NCI-H146 treated with DMSO at 0.1 percent for 48 hours (cell line): ENCODE measurements at regions not wholly inside any gene's neighbourhood (a gene's known extent, or its start where the extent isn't known, plus 50 kb on each side); places are given as distances from the start of the nearest gene placed in this dataset.

Experiments
- DNase-seq: peaks from one replicate; lab custom pipeline; 2025; ENCODE audit not compliant: unreplicated experiment; lab: John Stamatoyannopoulos, UW

GRCh38 chr6:154885214-154885613, 109.9 kb upstream of the TIAM2 start:
- no peak for DNase-seq

GRCh38 chr6:154886016-154886415, 109.1 kb upstream of the TIAM2 start:
- DNase-seq: no peak

- no peak for DNase-seq
These were observed 108.6 kb upstream of the TIAM2 start for GRCh38 chr6:154886471-154886870.

- no peak for DNase-seq
These were observed 108.1 kb upstream of the TIAM2 start for GRCh38 chr6:154887051-154887450.

- no peak for DNase-seq
These were observed 106.5 kb upstream of the TIAM2 start for GRCh38 chr6:154888421-154889295.

GRCh38 chr6:154890874-154891273, 104.2 kb upstream of the TIAM2 start:
- DNase-seq: no peak

GRCh38 chr6:154891901-154892300, 103.2 kb upstream of the TIAM2 start:
- no peak for DNase-seq

GRCh38 chr6:154893917-154894316, 101.2 kb upstream of the TIAM2 start:
- DNase-seq: no peak

- DNase-seq: no peak
These were observed 100.2 kb upstream of the TIAM2 start for GRCh38 chr6:154894902-154895301.

GRCh38 chr6:154895841-154896240, 99.3 kb upstream of the TIAM2 start:
- DNase-seq: no peak

- no peak for DNase-seq
These were observed 96.3 kb upstream of the TIAM2 start for GRCh38 chr6:154898821-154899220.

GRCh38 chr6:154899824-154900463, 95.2 kb upstream of the TIAM2 start:
- DNase-seq: no peak

GRCh38 chr6:154901876-154902552, 93.1 kb upstream of the TIAM2 start:
- no peak for DNase-seq

GRCh38 chr6:154907291-154907690, 87.8 kb upstream of the TIAM2 start:
- DNase-seq: no peak

- DNase-seq: no peak
These were observed 86.4 kb upstream of the TIAM2 start for GRCh38 chr6:154908723-154909122.

GRCh38 chr6:154909311-154909710, 85.8 kb upstream of the TIAM2 start:
- no peak for DNase-seq

GRCh38 chr6:154909821-154910220, 85.3 kb upstream of the TIAM2 start:
- no peak for DNase-seq

- DNase-seq: no peak
These were observed 80.8 kb upstream of the TIAM2 start for GRCh38 chr6:154914288-154914687.

GRCh38 chr6:154916857-154917256, 78.3 kb upstream of the TIAM2 start:
- no peak for DNase-seq

GRCh38 chr6:154917941-154918340, 77.2 kb upstream of the TIAM2 start:
- DNase-seq: no peak

GRCh38 chr6:154919806-154920205, 75.3 kb upstream of the TIAM2 start:
- no peak for DNase-seq
